Sciatic nerve (tissue), 2 donors: ENCODE measurements at regions not wholly inside any gene's neighbourhood (a gene's known extent, or its start where the extent isn't known, plus 50 kb on each side); places are given as distances from the start of the nearest gene placed in this dataset.
"Not testable (repeated sequence)": the region's sequence is repeated elsewhere in the genome, so short reads cannot be mapped to it uniquely, and the experiment has no call there.

Experiments
- ATAC-seq: fragments of 200-7000 bp; cut with Tn5 transposase; one replicate; pipeline ENCODE4 v1.9.1; 2020; ENCODE audit warnings: mild to moderate bottlenecking, moderate library complexity
- DNase-seq: peaks from one replicate; pipeline ENCODE4 v3.0.0-alpha.2; 2020; ENCODE audit warnings: low spot score
- intact Hi-C: fragments of 100-400 bp; cut with DNase I; formaldehyde crosslinking; loops from one replicate; pipeline ENCODE4 v1.14.2; 2022
- donor health status: DM: no; HTN: no; CAD: no.
- donor health status: DM: no; HTN: no; CAD: no.

DNA sequence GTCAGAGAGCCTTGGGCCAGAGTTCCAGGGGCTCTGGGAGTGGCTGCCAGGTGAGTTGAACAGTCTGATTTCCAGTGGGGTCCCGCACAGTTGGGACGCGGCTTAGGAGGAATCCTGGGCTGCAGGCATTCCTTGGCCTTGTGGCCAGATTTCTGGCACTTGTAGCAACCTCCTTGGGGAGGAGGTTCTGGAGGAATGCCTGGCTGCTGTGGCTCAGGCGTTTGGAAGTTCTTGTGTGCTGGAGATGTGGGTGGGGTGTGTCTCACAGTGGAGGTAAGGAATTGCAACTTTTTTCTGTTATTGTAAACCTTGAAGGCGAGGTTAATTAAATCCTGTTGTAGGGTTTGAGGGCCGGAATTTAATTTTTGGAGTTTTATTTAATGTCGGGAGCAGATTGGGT is 780.2 kb downstream of the ZNF385D start:
- intact Hi-C loops, DNase-seq, ATAC-seq: not testable (repeated sequence)

DNA sequence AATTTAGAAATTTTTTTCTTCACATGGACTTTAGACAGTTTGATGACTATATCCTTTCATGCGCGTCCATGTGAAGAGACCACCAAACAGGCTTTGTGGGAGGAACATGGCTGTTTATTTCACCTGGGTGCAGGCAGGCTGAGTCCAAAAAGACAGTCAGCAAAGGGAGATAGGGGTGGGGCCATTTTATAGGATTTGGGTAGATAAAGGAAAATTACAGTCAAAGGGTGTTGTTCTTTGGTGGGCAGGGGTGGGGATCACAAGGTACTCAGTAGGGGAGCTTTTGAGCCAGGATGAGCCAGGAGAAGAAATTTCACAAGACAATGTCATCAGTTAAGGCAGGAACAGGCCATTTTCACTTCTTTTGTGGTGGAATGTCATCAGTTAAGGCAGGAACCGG is 781.5 kb upstream of the SGO1 start:
- ATAC-seq, intact Hi-C loops, DNase-seq: not testable (repeated sequence)

DNA sequence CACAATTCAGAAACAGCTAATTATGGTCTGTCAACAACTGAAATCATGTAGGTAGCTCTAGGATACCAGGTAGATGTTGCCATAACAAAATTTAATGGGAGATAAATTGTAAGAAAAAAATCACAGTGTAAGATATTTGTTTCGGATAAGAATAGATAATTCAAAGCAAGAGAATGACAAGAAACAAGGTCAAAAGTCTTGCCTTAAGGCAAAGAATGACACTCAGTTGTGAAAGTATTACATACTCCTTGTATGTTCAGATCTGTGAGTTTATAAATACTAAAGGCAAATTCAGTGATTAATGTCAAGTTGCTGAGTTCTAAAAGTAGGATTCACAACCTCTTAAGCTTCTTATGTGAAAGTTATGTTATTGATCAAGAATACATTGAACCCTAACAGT is 772.2 kb upstream of the SGO1 start:
- ATAC-seq (no peak), DNase-seq (no peak)
- intact Hi-C loops: no loop called here

DNA sequence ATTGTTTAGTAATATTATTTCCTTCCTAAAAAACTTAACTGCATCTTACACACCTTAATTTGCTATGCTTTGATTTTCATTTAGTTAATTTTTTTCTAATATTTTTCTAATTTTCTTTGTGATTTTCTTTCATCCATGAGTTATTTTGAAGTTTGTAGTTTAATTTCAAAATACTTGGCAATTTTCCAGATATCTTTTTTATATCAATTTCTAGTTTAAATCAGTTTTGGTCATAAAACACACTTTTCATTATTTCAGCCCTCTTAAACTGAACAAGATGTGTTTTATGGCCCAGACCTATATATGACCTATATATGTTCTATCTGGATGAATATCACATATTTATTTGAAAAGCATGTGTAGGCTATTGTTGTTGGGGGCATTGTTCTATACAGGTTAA is 759.9 kb upstream of the SGO1 start:
- DNase-seq (no peak), ATAC-seq (no peak)
- intact Hi-C loops: no loop called here

DNA sequence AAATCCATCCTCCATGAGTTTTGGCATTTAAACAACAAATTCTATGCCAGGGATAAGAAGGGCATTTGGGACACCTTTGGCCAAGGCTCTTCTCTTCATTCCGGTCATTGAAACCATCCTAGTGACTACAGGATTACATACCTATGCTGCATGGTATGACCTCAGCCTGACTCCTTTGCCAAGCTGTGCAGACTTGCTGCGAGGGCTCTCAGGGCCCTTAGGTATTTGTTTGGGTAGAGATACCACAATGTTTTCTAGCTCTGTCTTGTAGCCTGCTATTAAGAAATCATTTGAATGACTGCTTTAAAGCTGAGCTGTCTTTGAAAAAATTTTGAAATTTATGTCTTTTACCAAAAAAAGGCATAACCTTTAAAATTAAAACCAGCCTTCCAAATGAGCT is 749.8 kb upstream of the SGO1 start:
- DNase-seq (no peak), ATAC-seq (no peak)
- intact Hi-C loops: no loop called here

DNA sequence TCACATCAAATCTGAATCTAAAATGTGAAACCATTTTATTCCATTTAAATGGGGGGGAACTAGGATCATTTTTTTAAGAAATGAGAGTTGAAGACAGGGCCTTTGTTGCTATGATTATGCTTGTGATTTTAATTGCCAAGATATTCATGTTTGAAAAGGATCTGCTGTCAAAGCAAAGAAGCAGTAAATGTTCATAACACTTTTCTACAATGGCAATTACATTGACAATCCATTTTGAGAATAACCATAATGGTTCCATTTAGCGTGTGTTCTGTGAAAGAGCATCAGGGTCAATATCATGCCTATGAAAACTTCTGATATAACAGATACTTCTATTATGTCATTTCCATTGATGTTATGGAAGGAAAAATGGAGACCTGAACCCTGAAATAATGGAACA is 745.8 kb upstream of the SGO1 start:
- ATAC-seq (no peak), DNase-seq (no peak)
- intact Hi-C loops: no loop called here

DNA sequence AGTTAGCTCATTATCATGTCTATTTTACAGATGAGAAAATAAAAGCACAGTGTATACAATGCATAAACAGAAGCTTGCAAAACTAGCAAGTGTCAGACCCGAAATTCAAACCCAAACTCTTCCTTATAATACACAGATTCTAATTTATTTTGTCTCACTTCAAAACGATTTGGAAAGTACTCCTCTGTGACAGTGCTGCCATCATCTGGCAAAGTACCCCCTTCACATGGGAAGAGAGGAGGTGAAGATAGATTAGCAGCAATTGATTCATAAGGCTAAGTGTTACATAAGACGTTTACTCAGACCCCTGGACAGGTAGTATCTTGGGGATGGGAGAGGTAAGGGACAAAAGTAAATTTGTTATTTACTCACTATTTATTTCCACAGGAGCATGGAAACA is 744.0 kb upstream of the SGO1 start:
- intact Hi-C loops: no loop called here
- DNase-seq (no peak), ATAC-seq (no peak)

DNA sequence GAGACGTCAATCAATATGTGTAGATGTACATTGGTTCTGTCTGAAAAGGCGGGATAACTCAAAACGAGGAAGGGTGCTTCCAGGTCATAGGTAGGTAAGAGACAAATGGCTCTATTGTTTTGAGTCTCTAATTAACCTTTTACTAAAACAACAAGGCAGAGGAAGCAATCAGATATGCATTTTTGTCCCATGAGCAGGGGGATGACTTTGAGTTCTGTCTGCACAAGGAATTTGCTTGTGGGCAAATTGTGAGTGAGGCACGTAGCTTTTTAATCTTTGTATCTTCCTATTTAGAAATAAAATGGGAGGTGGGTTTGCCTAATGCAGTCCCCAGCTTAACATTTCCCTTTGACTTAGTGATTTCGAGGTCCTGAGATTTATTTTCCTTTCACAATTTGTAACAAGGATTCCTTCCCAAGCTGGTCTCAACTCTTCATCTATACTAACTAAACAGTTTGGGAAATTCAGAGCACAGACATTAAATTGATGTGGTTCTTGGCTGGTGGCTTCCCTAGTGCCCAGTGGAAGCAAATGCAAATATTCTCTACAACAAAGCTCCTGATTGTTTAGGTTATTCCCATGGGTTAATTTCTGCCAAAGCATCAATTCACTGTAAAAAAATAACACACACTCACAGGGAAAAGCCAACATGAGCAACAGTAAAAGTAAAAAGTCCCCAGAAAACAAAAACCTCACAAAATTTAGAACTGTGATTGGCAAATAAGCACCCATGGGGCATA is 738.8 kb upstream of the SGO1 start:
- ATAC-seq (no peak), DNase-seq (no peak)
- intact Hi-C loops: no loop called here

DNA sequence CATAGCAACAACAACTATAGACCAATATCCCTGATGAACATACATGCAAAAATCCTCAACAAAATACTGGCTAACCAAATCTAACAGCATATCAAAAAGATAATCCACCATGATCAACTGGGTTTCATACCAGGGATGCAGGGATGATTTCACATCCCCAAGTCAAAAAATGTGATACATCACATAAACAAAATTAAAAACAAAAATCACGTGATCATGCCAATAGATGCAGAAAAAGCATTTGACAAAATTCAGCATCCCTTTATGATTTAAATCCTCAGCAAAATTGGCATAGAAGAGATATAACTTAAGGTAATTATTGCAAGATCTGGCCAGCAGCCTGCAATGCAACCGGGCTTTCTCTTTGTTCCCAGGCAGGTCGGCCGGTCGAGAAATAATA is 735.1 kb upstream of the SGO1 start:
- DNase-seq, ATAC-seq, intact Hi-C loops: not testable (repeated sequence)

DNA sequence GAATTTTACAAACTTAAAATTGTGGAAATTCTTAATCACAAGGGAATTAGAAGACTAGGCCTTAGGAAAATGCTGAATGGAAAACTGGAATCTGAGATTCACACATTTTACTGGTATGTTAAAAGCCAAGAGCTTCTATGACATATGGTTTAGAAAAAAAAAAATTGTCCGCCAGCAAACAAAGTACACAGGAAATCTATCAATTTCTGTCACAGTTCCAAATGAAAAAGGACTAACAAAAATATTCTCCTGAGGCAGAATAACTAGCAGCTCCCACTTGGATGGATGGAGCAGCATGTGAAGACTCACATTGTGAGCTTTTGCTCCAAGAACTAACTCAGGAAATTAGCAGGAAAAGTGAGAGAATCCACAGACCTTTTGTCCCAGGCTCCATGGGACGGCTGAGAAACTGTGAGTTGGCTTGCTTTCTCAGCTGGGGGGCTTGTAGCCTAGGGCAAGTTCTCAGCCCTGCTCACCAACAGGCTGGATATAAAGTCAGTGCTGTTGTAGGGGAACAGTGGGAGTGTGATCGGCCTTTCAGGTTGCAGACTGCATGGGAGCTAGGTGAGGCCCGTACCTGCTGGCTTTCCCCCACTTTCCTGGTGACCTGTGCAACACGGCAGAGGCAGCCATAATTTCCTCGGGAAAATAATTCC is 731.1 kb upstream of the SGO1 start:
- DNase-seq (no peak), ATAC-seq (peak; percentile 38)
- intact Hi-C loops: no loop called here

DNA sequence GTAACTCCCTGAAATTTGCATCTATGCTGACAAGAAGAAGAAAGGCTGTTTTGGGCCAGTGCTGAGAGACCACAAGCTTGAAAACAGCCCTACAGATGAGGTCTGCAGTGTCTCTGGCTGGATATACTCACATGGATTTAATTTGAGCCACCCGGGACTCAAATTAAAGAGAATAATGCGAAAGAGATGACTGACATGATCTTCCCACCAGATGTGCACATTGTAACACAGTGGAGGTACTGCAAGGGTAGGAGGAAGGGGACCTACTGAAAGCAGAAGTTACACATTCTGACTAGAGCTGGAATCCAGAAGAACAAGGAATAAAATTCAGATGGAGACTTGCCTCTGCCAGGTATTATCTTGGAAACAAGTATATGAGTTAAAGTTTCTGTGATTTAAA is 728.3 kb upstream of the SGO1 start:
- no peak for ATAC-seq
- intact Hi-C loops: no loop called here

DNA sequence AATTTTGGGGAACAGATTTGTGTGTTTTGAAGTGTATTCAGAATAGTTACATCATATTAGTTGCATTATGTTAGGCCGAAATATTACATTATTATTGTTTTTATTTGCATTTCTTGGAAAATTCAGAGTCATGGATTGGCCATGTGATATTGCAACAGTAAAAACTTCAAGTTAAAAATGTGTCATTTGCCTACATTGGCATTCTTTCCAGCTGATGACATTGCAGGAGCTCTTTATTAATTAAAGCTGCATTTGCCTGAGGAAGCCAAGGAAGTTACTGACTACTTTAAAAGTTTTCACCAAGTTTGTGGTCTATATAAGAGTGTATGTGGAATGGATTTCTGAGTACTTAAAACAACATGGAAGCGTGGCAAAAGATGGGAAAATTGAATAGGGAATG is 726.4 kb upstream of the SGO1 start:
- intact Hi-C loops: no loop called here
- ATAC-seq (no peak), DNase-seq (no peak)

More for the DNA sequence above, 728.3 kb upstream of the SGO1 start:
- DNase-seq: no peak

DNA sequence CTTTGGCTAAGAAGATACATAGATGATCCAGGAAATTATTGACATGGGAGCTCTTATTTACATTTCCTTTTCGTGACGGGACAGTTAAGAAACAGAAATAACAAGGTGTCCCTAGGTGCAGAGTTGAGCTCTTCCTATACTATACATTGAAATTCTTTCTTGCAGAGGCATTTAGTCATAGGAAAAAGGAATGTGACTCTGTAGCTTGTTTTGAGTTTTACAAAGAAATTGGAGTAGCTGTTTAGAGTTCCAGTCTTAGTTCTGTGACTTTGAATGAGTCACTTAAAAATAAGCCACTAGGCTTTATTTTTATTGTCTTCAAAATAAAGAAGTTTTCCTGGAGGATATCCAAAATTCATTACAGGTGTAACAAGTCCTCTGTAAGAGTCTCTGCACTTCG is 723.5 kb upstream of the SGO1 start:
- intact Hi-C loops: no loop called here
- DNase-seq: no peak
- ATAC-seq: no peak

DNA sequence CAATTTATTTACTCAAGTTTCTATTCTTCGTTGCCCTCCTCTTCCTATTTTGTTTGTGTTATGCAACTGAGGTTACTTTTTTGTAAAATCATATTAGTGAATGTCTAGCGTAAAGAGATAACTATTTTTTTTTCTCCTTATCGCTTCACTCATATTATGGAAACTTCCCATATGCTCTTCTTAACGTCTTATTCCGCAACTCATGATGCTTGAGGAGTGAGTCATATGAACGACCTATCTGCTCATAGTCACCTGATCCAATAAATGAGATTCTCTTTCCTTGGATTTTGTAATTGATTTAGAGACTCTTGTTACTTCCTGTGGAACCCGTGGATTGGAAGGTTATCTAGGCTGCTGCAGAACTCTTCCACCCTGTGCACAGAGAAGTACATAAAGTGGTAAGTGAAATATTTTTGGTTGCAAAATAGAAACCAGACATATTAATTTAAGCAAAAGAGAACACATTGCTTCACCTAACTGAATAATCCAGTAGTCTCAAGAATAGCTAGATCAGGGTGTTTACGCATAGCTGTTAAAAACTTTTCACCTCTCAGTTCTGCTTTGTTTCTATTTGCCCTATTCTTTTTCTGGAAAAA is 719.3 kb upstream of the SGO1 start:
- intact Hi-C loops: no loop called here
- DNase-seq: no peak
- ATAC-seq: no peak

DNA sequence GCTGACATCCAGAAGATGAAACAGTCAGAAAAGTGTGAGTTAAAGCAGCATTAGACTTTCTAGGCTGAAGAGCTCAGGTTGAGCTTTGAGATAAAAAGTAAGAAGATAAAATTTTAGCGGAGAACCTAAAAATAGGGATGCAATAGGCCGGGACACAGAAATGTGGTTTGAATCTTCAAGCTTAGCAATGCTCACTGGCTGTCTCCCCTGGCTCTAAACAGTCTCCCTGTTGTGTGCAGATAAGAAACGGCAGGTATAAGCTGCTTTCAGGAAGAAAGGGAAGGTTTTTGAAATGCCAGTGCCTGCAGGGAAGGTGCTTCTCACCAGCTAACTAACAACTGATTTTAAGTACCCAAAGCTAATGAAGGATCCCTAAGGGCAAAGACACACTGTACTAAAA is 718.7 kb upstream of the SGO1 start:
- ATAC-seq (no peak), DNase-seq (no peak)
- intact Hi-C loops: no loop called here

DNA sequence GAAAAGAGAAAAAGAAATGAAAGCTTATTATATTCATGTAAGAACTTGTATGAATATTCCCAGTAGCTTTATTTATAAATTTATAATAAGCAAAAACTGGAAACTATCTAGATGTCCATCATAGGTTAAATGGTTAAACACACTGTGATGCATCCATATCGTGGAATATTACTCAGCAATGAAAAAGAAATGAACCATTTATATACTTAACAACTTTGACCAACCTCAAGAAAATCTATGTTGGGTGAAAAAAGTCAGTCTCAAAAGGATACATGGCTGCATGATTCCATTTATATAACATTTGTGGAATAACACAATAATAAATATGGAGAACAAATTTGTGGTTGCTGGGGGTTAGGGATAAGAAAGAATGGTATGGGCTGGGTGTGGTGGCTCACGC is 713.0 kb upstream of the SGO1 start:
- no peak for DNase-seq
- ATAC-seq: no peak
- intact Hi-C loops: no loop called here

DNA sequence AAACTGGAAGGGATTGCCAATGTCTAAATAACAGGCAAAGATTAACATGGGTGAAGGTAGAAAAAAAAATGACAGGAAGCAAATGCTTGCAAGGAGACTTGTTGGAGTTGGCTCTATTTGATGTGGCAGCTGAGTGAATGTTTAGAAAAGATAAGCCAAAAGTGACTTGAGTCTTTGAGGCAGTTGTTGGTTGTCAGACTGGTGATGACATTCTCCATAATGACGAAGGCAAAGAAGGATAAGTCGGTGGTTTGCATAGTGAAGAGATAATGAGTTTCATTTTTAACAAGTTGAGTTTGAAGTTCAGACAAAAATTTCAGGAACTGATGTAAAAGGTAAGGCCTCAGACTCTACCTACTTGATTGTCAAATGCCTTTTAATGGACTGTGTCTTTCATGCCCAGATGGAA is 704.1 kb upstream of the SGO1 start:
- ATAC-seq: no peak
- intact Hi-C loops: no loop called here
- no peak for DNase-seq

DNA sequence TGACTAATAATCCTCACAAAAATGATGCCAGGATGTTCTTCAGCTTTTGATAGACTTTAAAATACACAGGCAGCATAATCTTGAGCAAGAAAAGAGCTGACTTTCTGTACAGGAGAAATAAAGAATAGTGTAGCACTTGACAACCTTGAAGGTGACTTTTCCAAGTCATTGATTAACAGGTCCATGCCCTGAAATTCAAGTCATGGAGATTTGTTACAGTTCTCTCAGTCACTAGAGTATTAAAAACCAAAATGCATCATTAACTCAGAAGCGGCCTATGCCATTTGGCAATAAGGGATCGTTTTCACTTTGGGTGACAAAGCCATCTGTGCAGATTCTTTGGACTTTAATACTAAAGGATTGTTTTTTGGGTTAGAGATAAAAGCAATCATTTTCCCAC is 692.7 kb upstream of the SGO1 start:
- DNase-seq (no peak), ATAC-seq (no peak)
- intact Hi-C loops: no loop called here

DNA sequence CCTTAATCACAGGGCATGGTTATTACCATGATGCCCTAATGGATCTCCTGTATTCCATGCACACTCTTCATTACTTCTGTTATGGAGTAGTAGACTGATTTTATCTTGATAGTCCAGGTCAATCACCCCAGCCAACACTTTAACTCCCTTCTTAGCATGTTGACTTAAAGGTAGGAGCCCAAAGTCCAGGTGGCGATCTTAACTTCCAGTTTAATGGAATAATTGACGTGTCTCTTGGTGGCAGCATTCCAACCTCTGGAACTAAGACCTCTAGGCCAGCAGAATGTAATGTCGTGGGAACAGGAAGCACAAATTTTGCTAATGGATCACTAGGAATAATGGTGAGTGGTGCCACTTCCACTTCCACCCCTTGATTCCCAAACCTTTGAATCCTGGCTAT is 687.2 kb upstream of the SGO1 start:
- no peak for ATAC-seq
- no peak for DNase-seq
- intact Hi-C loops: no loop called here

DNA sequence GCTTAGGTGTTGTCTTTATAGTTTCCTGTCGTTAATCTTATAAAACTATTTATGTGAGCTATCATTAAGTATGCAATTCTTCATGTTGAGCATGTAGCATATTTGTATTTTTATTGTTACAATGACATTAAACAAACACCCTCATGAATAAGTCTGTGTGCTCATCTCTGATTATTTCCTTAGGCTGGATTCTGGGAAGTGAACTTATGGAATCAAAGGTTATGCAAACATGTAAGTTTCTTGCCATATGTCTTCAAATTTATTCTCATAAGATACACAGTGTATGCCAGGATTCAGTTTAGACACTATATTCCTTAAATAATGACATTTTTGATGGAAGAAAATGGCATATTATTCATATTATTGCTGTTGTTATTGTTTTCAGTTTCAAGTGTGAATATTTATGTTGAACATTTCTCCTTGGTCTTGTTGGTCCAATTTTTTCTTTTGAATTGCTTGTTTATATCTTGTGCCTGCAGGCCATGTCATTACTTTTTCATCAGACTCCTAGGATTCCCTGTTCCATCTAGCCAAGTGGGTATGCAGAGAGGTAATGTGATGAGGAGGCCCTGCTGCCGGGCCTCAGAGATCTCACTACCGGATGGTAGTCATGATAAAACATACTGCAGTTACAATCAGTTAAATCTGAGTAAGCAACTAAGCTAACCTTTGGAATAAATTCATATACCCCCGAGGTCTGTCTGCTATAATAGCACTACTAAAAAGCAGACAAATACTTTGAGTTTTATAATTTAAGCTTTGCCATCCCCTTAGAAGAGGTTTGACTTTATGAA is 684.3 kb upstream of the SGO1 start:
- DNase-seq (no peak), ATAC-seq (no peak)
- intact Hi-C loops: no loop called here
